ENCODE measurements at regions not wholly inside any gene's neighbourhood (a gene's known extent, or its start where the extent isn't known, plus 50 kb on each side); places are given as distances from the start of the nearest gene placed in this dataset.

DNA sequence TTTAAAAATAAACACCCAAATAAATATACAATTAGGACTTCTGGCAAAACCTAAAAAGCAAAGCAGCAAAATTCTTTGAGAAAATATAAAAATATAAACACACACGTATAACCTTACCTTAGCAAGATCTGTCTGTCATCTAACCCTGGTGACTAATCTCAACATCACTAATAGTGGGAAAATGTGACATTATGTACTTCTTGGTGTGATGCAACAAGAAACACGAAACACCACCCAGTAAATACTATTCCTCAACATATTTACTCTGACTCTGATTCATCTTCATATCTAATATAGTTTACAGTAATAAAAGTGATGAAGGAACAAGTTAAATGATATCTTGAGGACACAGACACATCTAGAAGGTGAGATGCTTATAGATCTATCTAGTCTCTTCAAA, 332.6 kb upstream of the MANEA start:
- DNase-seq, result no peak

DNA sequence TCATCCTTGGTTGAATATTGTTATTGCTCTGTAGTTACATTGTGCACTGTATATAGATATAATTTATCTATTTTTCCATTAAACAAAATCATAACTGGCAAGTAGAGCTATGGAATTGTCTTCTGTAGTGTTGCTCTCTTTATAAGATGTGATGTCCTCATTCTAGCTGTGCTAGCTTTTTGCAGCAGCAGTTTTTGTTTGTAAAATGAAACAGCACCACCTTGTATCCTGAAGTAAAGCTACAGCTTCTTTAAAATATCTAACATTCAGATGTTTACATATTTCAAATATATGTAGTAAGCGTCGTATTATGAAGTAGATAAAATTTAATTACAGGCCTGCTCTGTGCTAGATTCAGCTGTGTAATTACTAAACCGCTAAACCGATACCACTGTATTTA, 328.8 kb upstream of the MANEA start:
- DNase-seq, result no peak

DNA sequence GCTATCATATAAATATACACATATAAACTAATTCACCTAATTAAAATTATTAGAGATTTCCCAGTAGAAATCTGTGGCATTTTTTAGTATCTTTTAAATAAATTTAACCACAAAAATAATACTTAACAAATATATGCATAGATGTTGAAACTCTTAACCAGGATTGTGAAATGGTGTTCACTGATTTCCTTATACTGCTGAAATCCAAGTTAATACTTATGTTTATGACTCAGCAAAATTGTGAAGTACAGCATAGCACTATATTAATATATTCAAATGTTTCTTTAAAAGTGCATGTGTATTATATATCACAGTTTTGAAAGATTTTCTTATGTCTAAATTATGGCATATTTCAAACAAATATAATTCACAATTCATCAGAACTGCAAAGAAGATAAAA, 328.2 kb upstream of the MANEA start:
- no peak for DNase-seq

DNA sequence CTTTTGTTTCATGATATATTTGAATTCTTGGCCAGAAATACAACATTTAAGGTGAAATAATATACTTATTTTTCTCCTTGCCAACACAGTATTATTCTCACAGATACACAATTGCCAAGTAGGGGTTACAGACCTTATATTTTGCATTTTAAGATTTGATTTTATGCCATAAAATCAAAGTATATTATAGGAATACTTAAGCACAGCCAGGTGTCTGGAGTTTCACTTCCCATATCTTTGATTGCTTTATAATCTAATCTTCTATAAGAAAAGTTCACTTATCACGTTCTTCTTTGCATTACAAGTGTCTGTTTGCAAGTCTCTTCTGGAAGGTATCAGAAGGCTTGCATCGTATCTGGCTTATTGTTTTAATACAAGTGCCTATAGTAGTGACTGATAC, 327.7 kb upstream of the MANEA start:
- DNase-seq, result no peak

DNA sequence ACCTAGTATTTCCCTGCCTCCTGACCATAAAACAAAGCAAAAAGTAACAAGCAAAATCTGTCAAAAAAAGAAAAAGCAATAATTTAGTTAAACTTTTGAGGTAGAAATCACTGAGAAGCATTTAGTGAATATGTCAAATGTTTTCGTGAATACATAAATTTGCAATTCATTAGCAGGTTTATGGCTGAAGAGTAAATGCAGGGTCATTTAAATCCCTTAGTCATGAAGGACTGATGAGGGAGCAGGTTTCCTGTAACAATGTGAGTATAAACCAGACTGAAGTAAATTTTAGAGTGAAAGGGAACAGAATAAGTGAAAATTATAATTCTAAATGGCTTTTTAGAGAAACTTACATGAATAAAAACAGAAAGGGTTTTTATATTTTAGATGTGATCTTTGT, 313.5 kb upstream of the MANEA start:
- DNase-seq, result no peak

DNA sequence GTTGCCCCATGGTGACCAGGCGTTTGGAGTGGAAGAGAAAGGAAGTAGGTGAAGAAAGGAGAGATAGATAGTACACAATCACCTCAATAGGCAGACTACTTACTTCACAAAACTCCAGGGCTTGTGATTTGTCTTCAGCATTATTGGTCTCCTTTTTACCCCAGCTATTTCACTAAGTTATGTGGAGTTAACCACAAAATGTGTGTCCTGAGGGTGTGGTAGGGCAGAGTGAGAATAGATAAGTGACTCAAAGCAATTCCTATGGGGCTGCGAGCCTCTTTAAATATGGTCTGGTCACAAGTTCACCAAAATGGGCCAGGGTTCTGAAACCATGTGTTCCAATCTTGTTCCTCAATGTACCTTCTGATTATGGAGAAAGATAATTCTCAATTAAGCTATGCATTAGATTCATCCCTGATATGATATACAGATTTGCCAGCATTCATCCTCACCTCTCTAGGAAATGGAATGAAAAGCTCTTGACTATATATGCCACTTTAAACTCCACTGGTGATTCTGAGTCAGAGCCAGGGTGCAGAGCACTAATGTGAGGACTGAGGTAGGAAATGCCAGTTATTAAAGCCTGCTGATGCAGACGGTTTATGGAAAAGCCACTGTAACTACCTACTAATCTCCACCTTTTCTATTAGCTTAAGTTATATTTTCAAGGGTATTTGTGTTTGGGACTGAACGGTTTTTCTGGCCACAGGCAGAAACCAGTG, 310.6 kb upstream of the MANEA start:
- no peak for DNase-seq

DNA sequence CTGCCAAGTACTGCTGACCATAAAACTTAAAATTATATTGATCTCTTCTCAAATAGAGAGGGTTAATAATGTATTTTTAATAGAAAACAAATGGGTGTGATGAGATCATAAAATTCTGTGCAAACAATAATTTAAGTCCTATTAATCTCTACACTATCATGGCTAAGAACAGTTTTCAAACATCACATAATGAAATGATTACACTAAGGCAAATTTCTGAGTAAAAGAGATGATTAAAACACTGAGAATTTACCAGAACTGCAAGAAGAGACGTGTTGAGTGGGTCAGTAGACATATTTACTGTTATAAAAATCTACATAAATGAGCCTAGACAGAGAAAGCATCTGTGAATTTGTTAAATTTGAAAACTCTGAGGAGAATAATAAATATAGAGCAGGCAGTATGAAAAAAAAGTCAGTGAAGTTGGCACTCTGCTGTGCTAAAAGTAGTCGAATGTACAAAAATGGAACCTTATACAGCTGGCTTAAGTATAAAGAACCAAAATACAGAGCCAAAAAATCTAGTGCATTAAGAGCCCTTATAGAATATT, 302.6 kb upstream of the MANEA start:
- no peak for DNase-seq

DNA sequence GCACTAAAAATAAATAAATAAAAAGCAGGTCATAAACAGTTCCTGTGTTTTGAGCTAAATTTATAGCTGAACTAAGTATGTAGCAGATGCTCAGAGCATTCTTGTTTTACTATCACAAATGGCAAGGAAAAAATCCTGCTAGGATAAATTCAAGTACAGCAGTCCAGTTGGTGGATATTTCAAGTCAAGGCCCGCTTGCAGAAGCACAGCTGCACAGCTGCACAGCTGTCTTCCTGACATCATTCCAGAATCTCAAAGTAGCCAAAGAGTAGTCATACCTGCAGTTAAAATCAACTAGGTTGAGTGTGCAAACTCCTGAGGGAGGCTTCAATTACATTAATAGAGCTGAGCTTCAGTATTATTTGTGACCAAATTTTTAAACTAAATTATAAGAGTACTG, 297.7 kb upstream of the MANEA start:
- DNase-seq, result peak; percentile 41

DNA sequence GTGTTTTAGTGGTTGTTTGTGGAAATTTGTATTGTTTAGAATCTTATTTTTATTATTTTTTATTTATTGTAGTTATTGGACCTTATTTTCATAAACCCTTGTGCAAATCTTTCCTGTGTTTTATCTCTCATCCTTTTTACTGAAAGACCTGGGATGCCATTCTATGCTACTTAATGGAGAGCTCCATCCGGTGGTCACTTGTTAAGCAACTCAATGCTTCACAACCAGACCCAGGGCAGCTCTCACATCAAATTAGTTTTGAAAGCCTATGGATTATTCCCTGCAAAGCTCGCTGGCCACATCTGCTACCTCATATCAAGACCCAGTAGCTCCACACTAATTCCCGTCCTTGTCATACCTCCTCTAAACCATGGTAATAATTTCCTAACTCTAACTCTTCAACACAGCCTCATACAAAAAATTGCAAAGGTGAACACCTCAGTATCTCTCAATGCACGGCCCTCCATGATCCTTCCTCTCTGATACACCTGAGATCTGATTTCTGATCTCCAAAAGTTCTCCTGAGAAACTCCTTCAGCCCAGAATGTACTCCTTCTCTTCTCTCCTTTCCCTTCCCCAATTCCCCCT, 296.6 kb upstream of the MANEA start:
- DNase-seq, result peak; percentile 53

DNA sequence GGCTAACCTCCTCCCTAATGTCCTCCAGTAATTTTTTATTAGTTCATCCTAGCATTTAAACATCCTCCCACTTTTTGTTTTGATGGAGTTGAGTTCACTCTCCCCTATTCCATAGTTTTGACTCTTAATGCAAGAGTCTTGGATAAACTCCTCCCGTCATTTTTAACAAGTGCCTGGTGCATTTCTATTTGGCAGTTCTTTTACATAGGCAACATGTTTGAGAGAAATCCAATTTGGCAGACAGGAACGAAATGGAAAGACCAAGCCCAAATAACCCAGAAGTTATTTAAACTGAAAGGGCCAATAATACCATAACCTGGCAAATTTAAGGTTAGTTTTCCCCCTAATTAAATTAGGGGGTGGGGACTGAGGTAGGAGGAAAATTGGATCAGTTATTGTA, 291.5 kb upstream of the MANEA start:
- DNase-seq, result no peak

DNA sequence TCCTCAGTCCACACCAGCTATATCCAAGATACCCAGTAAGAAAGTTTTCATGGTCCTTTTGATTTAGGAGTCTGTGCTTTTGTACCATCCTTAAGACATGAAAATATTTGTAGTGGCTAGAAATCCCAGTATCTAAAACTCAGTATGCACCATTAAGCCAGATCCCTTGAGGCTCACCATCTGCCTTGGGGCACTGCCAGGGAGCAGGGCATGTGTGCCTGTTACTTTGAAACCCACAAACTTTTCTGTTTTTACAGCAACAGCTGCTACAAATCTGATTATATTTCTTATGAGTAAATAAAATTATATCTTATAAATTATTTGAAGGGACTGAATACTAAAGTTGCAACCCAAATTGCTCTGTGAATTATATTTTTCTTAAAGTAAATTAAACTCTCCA, 290.5 kb upstream of the MANEA start:
- DNase-seq, result peak; percentile 76

DNA sequence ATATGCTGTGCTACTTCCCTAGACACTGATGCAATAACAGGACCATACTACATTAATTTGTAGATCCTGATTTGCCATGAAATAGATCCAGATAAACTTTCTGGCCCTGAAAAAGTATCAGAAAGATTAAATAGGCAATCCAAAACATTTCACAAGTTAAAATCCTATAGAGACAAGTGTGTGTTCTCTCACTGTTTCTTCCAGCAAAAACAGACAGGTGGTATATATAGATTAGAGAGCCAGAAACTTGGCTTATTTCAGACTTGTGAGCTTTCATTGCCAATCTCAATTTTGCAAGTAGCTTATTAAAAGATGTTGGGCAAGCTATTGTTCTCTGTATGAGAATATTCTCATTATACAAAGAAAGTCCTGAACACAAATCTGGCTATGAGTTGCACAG, 289.1 kb upstream of the MANEA start:
- no peak for DNase-seq

DNA sequence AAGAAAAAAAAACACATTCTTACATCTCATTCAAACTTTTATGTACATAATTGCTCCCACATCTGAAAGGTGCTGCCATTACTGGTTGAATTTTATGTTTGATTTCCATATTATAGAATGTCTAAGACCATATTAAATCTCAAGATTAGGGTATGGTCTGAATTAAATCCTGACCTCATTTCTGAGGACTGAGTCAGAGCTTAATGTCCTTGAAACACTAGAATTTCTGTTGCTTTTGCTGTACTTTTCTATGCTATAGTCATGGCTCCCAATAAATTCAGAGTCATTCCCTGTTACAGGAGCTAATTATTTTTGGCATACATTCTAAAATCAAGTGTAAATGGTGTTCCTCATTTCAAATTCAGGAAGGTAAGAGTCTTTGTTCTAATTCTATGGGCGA, 285.3 kb upstream of the MANEA start:
- DNase-seq, result no peak

DNA sequence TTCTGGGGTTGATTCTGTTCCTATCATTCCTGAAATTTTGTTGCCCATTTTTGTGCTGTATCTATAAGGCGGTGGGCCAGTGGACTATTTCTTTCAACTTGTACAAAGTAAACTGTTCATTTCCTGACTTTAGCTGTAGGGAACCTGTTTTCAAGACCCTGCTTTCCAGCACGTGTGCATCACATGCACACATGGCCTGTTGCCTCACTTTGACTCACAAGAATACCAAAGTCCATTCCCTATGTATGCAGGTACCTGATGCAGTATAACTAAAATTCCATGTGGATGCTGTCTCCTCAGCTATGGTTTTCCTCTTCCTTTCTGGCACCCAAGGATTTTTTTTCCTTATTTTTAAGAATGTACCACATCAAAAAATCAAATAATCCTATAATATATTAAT, 284.1 kb upstream of the MANEA start:
- no peak for DNase-seq

DNA sequence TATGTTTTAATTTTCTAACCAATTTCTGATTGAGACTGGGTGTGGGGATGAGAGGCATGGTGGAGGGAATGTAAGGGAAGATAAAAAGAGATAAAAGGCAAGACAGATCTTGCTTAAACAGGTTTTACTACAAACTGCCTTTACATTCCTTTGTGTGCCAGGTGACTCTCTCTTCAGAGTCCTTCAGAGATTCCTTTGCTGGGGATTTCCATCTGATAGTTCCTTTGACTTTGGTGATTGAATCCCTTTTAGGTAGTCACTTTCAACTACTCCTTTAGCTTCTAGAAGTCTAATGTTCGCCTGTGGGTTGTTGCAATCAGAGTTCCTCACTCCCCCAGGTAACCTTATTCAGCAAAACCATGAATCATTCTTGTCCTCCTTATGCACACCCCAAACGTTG, 283.3 kb upstream of the MANEA start:
- no peak for DNase-seq

DNA sequence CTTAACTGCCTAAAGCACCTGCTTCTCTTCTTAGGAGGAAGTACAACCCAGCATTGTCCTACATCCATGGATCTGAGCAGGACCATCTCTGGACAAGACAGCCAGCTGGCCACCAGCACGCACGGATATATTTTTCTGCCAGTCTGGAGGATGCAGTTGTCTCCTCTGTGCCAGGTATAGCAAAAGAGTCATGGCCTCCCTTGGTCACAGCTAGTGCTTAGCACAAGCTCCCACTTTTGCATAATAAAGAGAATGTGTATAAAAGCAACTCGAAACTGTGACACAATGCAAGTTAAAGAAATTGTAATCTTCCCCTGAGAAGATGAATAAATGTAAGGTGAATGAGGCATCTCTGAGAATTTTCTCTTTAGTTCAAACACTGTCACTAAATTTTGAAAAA, 267.8 kb upstream of the MANEA start:
- no peak for DNase-seq

DNA sequence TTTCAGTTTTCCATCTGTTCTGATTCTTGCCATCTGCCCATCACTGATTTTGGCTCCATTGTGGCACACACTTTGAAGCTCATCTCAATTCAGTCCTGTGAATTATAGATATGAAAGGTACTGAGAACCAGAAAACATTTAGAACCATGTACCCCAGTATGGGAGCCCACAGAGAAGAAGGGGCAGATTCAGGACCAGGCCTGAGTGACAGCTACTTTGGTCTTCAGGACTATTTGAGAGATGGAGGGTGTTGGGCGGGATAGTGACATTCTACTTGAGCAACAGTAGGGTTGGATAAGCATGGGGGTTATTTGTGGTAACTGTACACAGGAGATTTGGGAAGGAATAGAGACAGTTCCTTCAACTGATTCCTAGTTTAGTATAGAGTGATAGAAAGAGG, 259.2 kb upstream of the MANEA start:
- peak; percentile 27 for DNase-seq

DNA sequence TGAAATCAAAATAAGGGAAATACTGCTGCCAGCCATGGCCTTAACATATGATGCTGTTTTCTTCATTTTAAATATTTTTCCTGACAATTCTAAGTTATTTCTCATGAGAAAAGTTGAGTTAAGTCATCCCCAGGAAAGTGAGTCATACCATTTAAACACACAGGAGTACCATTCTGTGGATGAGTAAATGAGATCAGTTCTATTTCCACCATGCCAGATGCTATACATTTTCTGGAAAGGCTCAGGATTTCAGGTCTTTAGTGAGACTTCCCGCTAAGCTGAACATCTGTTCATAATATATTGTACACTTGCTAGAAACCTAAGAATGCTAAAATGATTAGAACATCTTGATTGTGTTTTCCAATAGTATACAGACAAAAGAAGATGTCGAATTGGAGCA, 256.2 kb upstream of the MANEA start:
- DNase-seq, result peak; percentile 86

DNA sequence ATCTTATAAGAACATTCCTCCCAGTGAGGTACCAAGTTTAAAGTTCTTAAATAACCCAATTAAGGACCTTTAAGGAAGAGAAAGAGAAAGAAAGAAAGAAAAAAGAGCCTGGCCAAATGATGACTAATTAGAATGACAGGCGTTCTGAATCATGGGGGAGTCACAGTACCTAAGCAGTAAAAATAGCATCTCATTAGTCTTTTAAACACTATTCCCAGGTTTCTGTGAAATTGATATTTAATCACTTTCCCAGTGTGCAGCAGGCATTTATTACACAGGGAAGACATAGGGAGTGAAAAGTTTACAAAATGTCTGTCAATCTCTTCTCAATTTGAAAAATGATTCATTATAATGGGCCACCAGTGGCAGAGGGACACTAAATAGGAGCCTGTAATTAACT, 251.4 kb upstream of the MANEA start:
- DNase-seq, result no peak

DNA sequence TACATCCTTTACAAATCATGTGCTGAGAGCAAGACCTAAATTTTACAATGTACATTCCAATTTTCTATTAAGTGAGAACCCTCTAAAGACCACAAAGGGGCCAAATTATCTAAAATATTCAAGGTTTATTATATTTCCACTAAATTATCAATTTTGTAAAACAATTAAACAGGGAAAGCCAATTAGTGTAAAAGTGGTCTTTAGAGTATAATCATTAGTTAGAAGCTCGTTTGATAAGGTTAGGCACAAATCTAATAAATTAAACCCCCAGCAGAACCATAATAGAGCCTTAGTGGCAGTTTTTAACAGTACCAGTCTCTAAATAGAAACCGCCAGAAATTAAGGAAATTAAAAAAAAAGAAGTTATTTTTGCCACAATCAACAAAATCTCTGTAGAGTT, 249.1 kb upstream of the MANEA start:
- DNase-seq, result no peak

DNA sequence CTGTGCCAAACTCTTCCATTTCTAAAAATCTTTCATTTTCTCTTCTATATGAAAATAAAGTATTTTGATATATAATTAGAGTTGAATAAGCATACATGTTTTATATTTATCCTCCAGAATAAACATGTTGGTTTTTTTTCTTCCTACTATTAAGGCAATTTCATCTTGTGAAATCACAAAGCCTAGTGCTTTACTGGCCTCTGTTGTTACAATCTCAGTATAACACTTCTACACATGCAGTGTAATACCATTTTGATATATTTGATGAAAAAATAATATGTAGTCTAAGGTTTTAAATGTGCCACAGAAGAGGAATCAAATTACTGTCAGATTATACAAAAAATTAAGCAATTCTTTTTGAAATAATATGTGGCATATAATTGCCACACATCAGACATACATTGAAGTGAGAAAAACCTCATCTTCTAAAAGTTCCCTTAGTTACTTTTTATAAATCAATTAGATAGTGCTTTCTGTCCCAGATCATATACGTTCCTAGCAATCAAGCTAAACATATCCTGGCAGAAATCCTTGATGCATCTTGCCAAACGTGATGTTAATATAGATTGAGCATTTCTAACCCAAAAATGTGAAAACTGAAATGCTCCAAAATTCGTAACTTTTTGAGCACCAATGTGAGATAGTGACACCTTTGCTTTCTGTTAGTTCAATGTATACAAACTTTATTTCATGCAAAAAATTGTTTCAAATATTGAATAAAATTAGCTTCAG, 225.1 kb upstream of the MANEA start:
- DNase-seq, result peak; percentile 23

DNA sequence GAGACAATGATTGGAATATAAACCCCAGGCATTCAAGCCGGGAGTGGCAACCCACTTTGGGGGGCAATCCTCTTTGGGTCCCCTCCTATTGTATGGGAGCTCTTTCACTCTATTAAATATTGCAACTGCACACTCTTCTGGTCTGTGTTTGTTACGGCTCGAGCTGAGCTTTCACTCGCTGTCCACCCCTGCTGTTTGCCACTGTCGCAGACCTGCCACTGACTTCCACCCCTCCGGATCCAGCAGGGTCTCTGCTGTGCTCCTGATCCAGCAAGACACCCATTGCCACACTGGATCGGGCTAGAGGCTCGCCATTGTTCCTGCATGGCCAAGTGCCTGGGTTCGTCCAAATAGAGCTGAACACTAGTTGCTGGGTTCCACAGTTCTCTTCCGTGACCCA, 222.8 kb upstream of the MANEA start:
- DNase-seq, result no peak

DNA sequence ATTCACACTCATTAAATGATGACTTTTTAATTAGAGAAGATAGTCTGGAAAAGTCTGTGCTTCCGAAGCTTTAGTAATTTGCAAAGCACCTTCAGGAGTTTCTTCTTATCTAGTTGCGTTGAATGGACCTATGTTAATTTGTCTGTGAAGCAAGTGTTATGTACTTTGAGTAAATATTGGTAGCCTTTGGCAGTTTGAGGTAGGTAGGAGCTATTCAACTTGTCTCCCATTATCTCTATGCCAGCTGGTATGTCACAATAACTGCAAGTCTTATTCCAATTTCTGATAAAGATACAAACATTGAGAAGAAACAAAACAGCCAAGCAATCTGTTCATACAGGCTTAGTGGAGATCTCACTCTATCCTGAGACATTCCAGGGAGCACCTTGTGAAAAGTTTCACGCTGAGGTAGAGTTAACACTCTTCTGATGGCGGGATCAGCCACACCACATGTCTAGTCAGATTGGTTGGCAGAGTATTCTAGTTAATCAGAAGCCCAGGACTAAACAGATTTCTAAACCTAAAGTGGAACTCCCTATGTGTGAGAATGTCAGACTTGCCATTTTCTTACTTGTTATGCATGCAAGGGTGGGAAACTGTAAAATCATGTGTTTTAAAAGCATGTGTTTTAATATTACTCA, 219.8 kb upstream of the MANEA start:
- DNase-seq, result no peak
